ENCODE measurements at regions not wholly inside any gene's neighbourhood (a gene's known extent, or its start where the extent isn't known, plus 50 kb on each side); places are given as distances from the start of the nearest gene placed in this dataset.

DNA sequence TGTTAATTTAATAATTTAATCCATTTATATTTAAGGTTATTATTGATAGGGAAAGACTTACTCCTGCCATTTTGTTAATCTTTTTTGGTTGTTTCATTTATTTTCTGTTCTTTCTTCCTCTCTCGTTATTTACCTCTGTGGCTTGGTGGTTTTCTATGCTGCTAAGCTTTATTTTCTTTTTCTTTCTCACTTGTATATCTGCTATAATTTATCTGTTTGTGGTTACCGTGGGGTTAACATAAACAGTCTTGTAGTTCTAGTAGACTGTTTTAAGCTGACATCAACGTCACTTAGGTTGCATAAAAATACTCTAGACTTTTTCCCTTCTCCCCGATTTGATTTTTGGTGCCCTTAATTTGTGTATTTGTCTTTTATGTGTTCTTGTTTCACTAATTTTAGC is 381.3 kb upstream of the SPTLC3 start:
- Histone ChIP-seq H3K9me3 (ENCODE audit: control insufficient read depth in 2 of 2, insufficient read depth in 1 of 2, low read depth in 1 of 2, low read length in 1 of 2) (no peaks in the 10 kb centered on the region), H3K4me3 (ENCODE audit: low read depth in 1 of 2, low read length in 2 of 2) (no peak overlapping the region), H3K4me1 (ENCODE audit: control insufficient read depth in 2 of 2, insufficient read depth in 2 of 2, low read length in 1 of 2) (no peaks in the 10 kb centered on the region), H3K27me3 (ENCODE audit: control insufficient read depth in 1 of 2, insufficient read depth in 2 of 2, low read length in 2 of 2) (no peaks in the 10 kb centered on the region), H3K27ac (ENCODE audit: low read depth in 2 of 2, low read length in 1 of 2) (no peak overlapping the region), H3K36me3 (ENCODE audit: control insufficient read depth in 2 of 2, insufficient read depth in 2 of 2, low read length in 1 of 2) (no peaks in the 10 kb centered on the region)
- WGBS, 2 donors = 68 to 69% methylated on average over 4 of the region's 4 CpGs

DNA sequence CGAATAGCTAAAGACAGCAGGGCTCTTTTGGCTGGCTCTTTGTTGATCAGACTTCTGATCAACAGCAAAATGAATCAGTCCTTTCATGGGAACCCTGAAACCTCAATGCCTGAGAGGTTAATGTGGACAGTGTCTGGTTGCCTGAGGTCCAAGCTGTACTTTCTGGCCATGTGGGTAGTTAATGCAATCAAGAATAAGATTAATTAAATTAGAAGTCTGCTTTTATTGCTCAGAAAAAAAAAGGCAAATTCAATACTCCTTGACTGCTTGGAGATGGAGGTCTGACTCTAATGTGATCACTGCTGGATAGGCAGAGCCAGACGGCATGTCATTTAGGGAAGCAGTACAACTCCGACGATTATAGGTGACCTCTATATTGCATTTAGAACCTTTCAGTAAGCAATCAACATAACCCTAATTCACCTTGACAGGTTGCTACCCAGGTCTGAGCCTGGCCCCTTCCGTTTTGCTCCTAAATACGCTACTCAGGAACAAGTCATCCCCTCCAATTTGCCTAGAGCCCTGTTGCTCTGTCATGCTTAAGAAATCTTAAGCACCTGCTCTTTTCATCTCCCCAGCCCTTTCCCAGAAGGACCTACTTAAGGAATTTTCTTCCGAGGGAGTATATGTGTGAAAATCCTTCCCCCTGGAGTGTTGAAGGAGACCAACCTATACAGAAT is 370.0 kb upstream of the SPTLC3 start:
- 81 to 83% methylated on average over 7 of the region's 7 CpGs for WGBS, 2 donors
- Histone ChIP-seq H3K27ac (ENCODE audit: low read depth in 2 of 2, low read length in 1 of 2) (no peak overlapping the region), H3K36me3 (ENCODE audit: control insufficient read depth in 2 of 2, insufficient read depth in 2 of 2, low read length in 1 of 2) (no peaks in the 10 kb centered on the region), H3K27me3 (ENCODE audit: control insufficient read depth in 1 of 2, insufficient read depth in 2 of 2, low read length in 2 of 2) (no peaks in the 10 kb centered on the region), H3K4me3 (ENCODE audit: low read depth in 1 of 2, low read length in 2 of 2) (no peak overlapping the region), H3K9me3 (ENCODE audit: control insufficient read depth in 2 of 2, insufficient read depth in 1 of 2, low read depth in 1 of 2, low read length in 1 of 2) (no peaks in the 10 kb centered on the region), H3K4me1 (ENCODE audit: control insufficient read depth in 2 of 2, insufficient read depth in 2 of 2, low read length in 1 of 2) (no peaks in the 10 kb centered on the region)

DNA sequence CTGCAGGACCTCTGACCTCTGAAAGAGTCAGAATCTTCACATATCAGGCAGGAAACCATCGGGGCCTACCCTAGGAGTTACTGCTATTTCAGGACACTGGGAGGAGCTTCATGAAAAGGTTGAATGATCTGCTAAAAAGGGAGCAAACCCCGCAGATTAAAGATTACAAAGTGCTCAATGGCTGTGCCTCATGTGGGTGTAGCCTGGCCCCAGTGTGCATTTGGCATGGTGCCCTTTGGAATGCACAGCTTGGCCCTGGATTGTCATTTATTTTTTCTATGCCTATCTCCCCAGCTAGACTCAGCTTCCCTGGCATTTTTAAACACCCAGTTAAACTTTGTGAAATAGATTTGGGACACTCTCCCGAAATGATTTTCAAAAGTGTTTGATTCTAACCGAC is 368.5 kb upstream of the SPTLC3 start:
- H3K4me3 ChIP-seq (ENCODE audit: low read depth in 1 of 2, low read length in 2 of 2) = no peak overlapping the region
- no peaks in the 10 kb centered on the region for H3K36me3 ChIP-seq (ENCODE audit: control insufficient read depth in 2 of 2, insufficient read depth in 2 of 2, low read length in 1 of 2)
- H3K27me3 ChIP-seq (ENCODE audit: control insufficient read depth in 1 of 2, insufficient read depth in 2 of 2, low read length in 2 of 2) = no peaks in the 10 kb centered on the region

DNA sequence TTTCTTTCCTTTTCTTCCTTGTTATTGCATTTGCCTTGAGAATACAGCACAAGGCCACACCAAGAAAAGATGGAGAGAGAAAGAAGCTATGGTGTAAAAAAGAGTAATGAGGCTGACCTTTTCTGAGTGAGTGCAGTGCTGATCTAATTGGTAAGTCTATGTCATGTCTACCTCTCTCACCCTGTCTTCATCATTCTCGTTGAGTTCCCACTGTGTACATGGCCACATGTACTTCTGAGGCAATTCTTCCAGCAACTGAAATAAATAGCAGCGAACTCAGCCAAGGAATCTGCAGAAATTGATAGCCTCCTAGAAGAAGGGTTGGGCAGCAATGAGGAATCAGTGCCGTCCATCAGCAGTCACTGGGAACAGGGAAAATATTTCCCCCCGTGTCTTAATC is 367.2 kb upstream of the SPTLC3 start:
- 52 to 56% methylated on average over 4 of the region's 4 CpGs for WGBS, 2 donors
- no peak overlapping the region for H3K27ac ChIP-seq (ENCODE audit: low read depth in 2 of 2, low read length in 1 of 2)

More for the DNA sequence above, 368.5 kb upstream of the SPTLC3 start:
- Histone ChIP-seq H3K27ac (ENCODE audit: low read depth in 2 of 2, low read length in 1 of 2) (no peak overlapping the region), H3K9me3 (ENCODE audit: control insufficient read depth in 2 of 2, insufficient read depth in 1 of 2, low read depth in 1 of 2, low read length in 1 of 2) (no peaks in the 10 kb centered on the region), H3K4me1 (ENCODE audit: control insufficient read depth in 2 of 2, insufficient read depth in 2 of 2, low read length in 1 of 2) (no peaks in the 10 kb centered on the region)
- WGBS, 2 donors = 53 to 70% methylated on average over 4 of the region's 4 CpGs

DNA sequence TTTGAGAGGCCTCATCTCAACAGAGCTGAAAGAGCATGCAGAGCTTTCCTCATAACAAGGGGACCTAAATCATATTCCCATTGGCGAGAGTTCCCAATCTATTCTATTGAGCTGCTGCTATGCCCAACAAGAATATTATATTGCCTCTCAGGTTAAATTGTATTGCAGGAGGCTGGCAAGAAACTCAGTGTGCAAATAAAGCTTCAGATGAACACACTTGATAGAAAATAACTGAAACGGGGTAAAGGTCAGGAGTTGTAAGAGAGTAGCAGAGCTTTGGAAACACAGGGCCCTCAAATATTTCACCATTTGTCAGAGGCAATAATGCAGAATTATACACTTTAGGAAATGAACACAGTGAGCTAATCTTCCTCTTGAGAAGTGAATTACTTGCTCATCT is 364.3 kb upstream of the SPTLC3 start:
- Histone ChIP-seq H3K9me3 (ENCODE audit: control insufficient read depth in 2 of 2, insufficient read depth in 1 of 2, low read depth in 1 of 2, low read length in 1 of 2) (no peaks in the 10 kb centered on the region), H3K27me3 (ENCODE audit: control insufficient read depth in 1 of 2, insufficient read depth in 2 of 2, low read length in 2 of 2) (no peaks in the 10 kb centered on the region), H3K4me3 (ENCODE audit: low read depth in 1 of 2, low read length in 2 of 2) (no peak overlapping the region), H3K4me1 (ENCODE audit: control insufficient read depth in 2 of 2, insufficient read depth in 2 of 2, low read length in 1 of 2) (no peaks in the 10 kb centered on the region), H3K36me3 (ENCODE audit: control insufficient read depth in 2 of 2, insufficient read depth in 2 of 2, low read length in 1 of 2) (no peaks in the 10 kb centered on the region), H3K27ac (ENCODE audit: low read depth in 2 of 2, low read length in 1 of 2) (no peak overlapping the region)
- WGBS, 2 donors = 72 to 90% methylated on average over 2 of the region's 2 CpGs

More for the DNA sequence above, 367.2 kb upstream of the SPTLC3 start:
- no peaks in the 10 kb centered on the region for H3K9me3 ChIP-seq (ENCODE audit: control insufficient read depth in 2 of 2, insufficient read depth in 1 of 2, low read depth in 1 of 2, low read length in 1 of 2)
- no peak overlapping the region for H3K4me3 ChIP-seq (ENCODE audit: low read depth in 1 of 2, low read length in 2 of 2)
- no peaks in the 10 kb centered on the region for H3K4me1 ChIP-seq (ENCODE audit: control insufficient read depth in 2 of 2, insufficient read depth in 2 of 2, low read length in 1 of 2)
- H3K27me3 ChIP-seq (ENCODE audit: control insufficient read depth in 1 of 2, insufficient read depth in 2 of 2, low read length in 2 of 2) = no peaks in the 10 kb centered on the region
- no peaks in the 10 kb centered on the region for H3K36me3 ChIP-seq (ENCODE audit: control insufficient read depth in 2 of 2, insufficient read depth in 2 of 2, low read length in 1 of 2)

GRCh38 chr20:12649234-12649633 is 359.5 kb upstream of the SPTLC3 start:
- Histone ChIP-seq H3K36me3 (ENCODE audit: control insufficient read depth in 2 of 2, insufficient read depth in 2 of 2, low read length in 1 of 2) (no peaks in the 10 kb centered on the region), H3K4me1 (ENCODE audit: control insufficient read depth in 2 of 2, insufficient read depth in 2 of 2, low read length in 1 of 2) (no peaks in the 10 kb centered on the region), H3K9me3 (ENCODE audit: control insufficient read depth in 2 of 2, insufficient read depth in 1 of 2, low read depth in 1 of 2, low read length in 1 of 2) (no peaks in the 10 kb centered on the region), H3K4me3 (ENCODE audit: low read depth in 1 of 2, low read length in 2 of 2) (no peak overlapping the region), H3K27me3 (ENCODE audit: control insufficient read depth in 1 of 2, insufficient read depth in 2 of 2, low read length in 2 of 2) (no peaks in the 10 kb centered on the region), H3K27ac (ENCODE audit: low read depth in 2 of 2, low read length in 1 of 2) (no peak overlapping the region)
- 67 to 82% methylated on average over 2 of the region's 2 CpGs for WGBS, 2 donors

GRCh38 chr20:12653642-12654041 is 355.1 kb upstream of the SPTLC3 start:
- no peaks in the 10 kb centered on the region for H3K36me3 ChIP-seq (ENCODE audit: control insufficient read depth in 2 of 2, insufficient read depth in 2 of 2, low read length in 1 of 2)
- no peak overlapping the region for H3K4me3 ChIP-seq (ENCODE audit: low read depth in 1 of 2, low read length in 2 of 2)
- H3K27me3 ChIP-seq (ENCODE audit: control insufficient read depth in 1 of 2, insufficient read depth in 2 of 2, low read length in 2 of 2) = no peaks in the 10 kb centered on the region
- H3K27ac ChIP-seq (ENCODE audit: low read depth in 2 of 2, low read length in 1 of 2) = no peak overlapping the region
- H3K9me3 ChIP-seq (ENCODE audit: control insufficient read depth in 2 of 2, insufficient read depth in 1 of 2, low read depth in 1 of 2, low read length in 1 of 2) = no peaks in the 10 kb centered on the region
- no peaks in the 10 kb centered on the region for H3K4me1 ChIP-seq (ENCODE audit: control insufficient read depth in 2 of 2, insufficient read depth in 2 of 2, low read length in 1 of 2)

DNA sequence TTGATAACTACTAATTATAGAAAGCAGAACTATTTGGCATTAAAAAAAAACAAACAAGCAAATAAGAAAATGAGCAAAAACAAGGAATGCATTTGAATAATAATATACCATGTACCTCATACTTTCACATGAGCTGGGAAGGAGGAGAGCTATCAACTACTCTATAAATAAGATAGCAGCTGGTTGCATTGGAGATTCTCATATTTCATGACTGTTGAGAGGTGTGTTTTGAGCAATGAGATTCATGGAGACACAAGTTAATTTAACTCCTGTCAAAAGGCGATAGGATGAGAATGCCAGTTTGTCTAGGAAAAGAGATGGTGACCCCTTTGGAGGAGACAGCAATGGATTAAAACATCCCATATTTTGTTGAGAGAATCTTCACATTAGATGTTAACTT is 348.8 kb upstream of the SPTLC3 start:
- Histone ChIP-seq H3K36me3 (ENCODE audit: control insufficient read depth in 2 of 2, insufficient read depth in 2 of 2, low read length in 1 of 2) (no peaks in the 10 kb centered on the region), H3K4me3 (ENCODE audit: low read depth in 1 of 2, low read length in 2 of 2) (no peak overlapping the region), H3K4me1 (ENCODE audit: control insufficient read depth in 2 of 2, insufficient read depth in 2 of 2, low read length in 1 of 2) (no peaks in the 10 kb centered on the region), H3K27ac (ENCODE audit: low read depth in 2 of 2, low read length in 1 of 2) (no peak overlapping the region), H3K27me3 (ENCODE audit: control insufficient read depth in 1 of 2, insufficient read depth in 2 of 2, low read length in 2 of 2) (no peaks in the 10 kb centered on the region), H3K9me3 (ENCODE audit: control insufficient read depth in 2 of 2, insufficient read depth in 1 of 2, low read depth in 1 of 2, low read length in 1 of 2) (peaks cover 0 to 3% of the 10 kb centered on the region in 2 donors)
- 83 to 87% methylated on average over 1 of the region's 1 CpG for WGBS, 2 donors

DNA sequence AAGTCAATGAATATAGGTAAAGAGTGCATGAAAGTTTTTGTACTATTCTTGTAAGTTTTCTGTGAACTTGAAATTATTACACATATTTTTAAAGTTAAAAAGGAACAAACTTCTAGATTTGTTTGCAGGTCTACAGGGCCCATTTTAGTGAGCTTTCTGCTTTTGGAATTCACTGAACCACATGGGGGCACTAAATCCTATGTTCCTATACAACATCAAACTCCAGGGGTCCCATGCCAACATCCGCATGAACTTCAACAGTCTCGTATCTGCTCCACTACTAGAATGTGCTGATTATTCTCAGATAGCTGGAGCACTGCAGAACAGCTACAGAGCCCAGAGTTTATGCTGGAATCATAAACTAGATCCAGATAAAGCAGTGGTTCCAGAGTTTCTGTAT is 347.9 kb upstream of the SPTLC3 start:
- 35 to 53% methylated on average over 2 of the region's 2 CpGs for WGBS, 2 donors
- H3K27me3 ChIP-seq (ENCODE audit: control insufficient read depth in 1 of 2, insufficient read depth in 2 of 2, low read length in 2 of 2) = no peaks in the 10 kb centered on the region
- H3K4me3 ChIP-seq (ENCODE audit: low read depth in 1 of 2, low read length in 2 of 2) = no peak overlapping the region
- no peak overlapping the region for H3K27ac ChIP-seq (ENCODE audit: low read depth in 2 of 2, low read length in 1 of 2)
- no peaks in the 10 kb centered on the region for H3K36me3 ChIP-seq (ENCODE audit: control insufficient read depth in 2 of 2, insufficient read depth in 2 of 2, low read length in 1 of 2)
- H3K9me3 ChIP-seq (ENCODE audit: control insufficient read depth in 2 of 2, insufficient read depth in 1 of 2, low read depth in 1 of 2, low read length in 1 of 2) = peaks cover 0 to 3% of the 10 kb centered on the region in 2 donors
- no peaks in the 10 kb centered on the region for H3K4me1 ChIP-seq (ENCODE audit: control insufficient read depth in 2 of 2, insufficient read depth in 2 of 2, low read length in 1 of 2)

- H3K4me1 ChIP-seq (ENCODE audit: control insufficient read depth in 2 of 2, insufficient read depth in 2 of 2, low read length in 1 of 2) = no peaks in the 10 kb centered on the region
- no peaks in the 10 kb centered on the region for H3K27me3 ChIP-seq (ENCODE audit: control insufficient read depth in 1 of 2, insufficient read depth in 2 of 2, low read length in 2 of 2)
- 58 to 65% methylated on average over 1 of the region's 1 CpG for WGBS, 2 donors
- H3K9me3 ChIP-seq (ENCODE audit: control insufficient read depth in 2 of 2, insufficient read depth in 1 of 2, low read depth in 1 of 2, low read length in 1 of 2) = no peaks in the 10 kb centered on the region
- H3K4me3 ChIP-seq (ENCODE audit: low read depth in 1 of 2, low read length in 2 of 2) = no peak overlapping the region
- H3K27ac ChIP-seq (ENCODE audit: low read depth in 2 of 2, low read length in 1 of 2) = no peak overlapping the region
- no peaks in the 10 kb centered on the region for H3K36me3 ChIP-seq (ENCODE audit: control insufficient read depth in 2 of 2, insufficient read depth in 2 of 2, low read length in 1 of 2)
These were observed 338.5 kb upstream of the SPTLC3 start for GRCh38 chr20:12670301-12670700.

All from esophagus (tissue), 2 donors.